ENCODE measurements at regions not wholly inside any gene's neighbourhood (a gene's known extent, or its start where the extent isn't known, plus 50 kb on each side); places are given as distances from the start of the nearest gene placed in this dataset.
A peak's percentile ranks its signal among the peaks of the same experiment; 100 is the strongest.
"Not testable (repeated sequence)": the region's sequence is repeated elsewhere in the genome, so short reads cannot be mapped to it uniquely, and the experiment has no call there.

DNA sequence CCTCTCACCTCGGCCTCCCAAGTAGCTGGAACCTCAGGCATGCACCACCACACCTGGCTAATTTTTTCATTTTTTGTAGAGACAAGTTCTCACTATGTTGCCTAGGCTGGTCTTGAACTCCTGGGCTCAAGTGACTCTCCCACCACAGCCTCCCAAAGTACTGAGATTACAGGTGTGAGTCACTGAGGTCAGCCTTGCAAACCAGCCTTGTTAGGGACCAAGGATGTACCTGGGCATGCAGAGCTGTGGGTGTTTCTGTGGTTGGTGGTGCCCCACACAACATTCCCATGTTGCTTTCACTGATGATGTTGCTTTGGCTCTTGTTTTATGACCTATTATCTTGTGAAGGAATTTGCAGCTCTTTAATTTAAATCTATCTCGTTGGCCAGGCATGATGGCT, 54.8 kb downstream of the OTUD1 start:
- ATAC-seq: no peak

DNA sequence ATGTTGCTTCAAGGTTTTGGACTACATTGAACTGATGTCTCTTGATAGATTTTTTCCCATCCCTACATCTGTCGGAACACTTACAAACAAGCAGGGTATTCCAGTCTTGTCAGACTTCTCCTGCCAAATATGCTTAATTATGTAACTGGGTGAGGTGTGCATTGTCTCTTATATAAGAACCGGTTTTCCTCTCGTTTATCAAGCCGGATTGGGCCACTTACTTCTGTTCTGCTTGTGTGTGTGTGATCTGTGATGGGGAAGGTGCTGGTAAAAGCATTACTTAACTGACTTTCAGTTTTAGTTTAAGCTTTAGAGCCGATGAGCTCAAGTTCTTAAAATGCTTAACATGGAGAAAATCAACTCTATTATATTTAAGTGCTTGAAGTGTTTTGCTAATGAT, 57.9 kb downstream of the OTUD1 start:
- Histone ChIP-seq H3K27me3 (ENCODE audit: low read depth) (peaks cover 7% of the 10 kb centered on the region), H3K27ac (no peak overlapping the region), H3K4me3 (no peak overlapping the region), H3K4me1 (no peaks in the 10 kb centered on the region), H3K36me3 (no peaks in the 10 kb centered on the region), H3K9me3 (no peaks in the 10 kb centered on the region)
- intact Hi-C loops (cut with DNase I): no loop called here
- peak; percentile 38 to 68 for ATAC-seq
- TF ChIP-seq, protein P1, sequence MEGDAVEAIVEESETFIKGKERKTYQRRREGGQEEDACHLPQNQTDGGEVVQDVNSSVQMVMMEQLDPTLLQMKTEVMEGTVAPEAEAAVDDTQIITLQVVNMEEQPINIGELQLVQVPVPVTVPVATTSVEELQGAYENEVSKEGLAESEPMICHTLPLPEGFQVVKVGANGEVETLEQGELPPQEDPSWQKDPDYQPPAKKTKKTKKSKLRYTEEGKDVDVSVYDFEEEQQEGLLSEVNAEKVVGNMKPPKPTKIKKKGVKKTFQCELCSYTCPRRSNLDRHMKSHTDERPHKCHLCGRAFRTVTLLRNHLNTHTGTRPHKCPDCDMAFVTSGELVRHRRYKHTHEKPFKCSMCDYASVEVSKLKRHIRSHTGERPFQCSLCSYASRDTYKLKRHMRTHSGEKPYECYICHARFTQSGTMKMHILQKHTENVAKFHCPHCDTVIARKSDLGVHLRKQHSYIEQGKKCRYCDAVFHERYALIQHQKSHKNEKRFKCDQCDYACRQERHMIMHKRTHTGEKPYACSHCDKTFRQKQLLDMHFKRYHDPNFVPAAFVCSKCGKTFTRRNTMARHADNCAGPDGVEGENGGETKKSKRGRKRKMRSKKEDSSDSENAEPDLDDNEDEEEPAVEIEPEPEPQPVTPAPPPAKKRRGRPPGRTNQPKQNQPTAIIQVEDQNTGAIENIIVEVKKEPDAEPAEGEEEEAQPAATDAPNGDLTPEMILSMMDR (IDR thresholded peaks at IDR 0.05): no peak
- no peak for DNase-seq

More for the DNA sequence above, 54.8 kb downstream of the OTUD1 start:
- no peaks in the 10 kb centered on the region for H3K9me3 ChIP-seq
- no peak overlapping the region for H3K4me3 ChIP-seq
- TF ChIP-seq, protein P1 (IDR thresholded peaks at IDR 0.05): no peak
- no peak overlapping the region for H3K27ac ChIP-seq
- no peaks in the 10 kb centered on the region for H3K36me3 ChIP-seq
- intact Hi-C loops (cut with DNase I): no loop called here
- no peaks in the 10 kb centered on the region for H3K4me1 ChIP-seq
- peaks cover 7% of the 10 kb centered on the region for H3K27me3 ChIP-seq (ENCODE audit: low read depth)
- DNase-seq: no peak

DNA sequence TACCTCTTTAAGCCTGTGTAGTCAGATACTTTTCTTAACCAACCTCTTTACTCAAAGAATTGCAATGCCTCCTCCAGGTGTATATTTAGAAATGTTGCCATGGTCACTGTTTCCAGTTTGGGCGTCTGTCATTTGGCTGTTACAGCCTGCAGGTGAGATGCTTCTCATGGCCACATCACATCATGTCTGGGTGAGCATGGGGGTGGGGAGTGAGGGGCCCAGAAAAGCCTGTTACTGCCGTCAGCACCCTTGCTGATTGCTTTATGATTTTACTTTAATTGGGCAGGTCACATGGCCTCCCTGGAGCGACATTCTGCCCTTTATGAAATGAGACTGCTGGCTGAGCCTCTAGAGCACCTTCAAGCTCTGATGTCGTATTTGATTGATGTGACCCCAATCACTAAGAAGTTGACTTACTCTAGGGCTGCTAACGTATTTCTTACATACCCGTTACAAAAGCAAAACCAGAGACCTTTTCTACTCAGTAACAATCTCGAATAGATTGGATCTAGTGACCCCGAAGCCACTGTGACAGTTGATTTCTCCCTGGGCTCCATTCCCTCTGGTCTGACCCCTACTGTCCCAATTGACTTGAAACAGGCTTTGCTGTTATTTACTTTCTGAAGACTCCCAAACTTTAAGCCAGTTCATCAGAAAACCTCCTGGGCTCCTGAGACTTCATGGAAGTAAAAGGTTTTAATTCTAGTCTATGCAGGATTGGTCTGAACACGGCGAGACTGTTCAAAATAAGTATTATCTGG, 60.7 kb downstream of the OTUD1 start:
- intact Hi-C loops (cut with DNase I): no loop called here
- Histone ChIP-seq H3K27ac (no peak overlapping the region), H3K4me1 (no peaks in the 10 kb centered on the region), H3K4me3 (no peak overlapping the region), H3K27me3 (ENCODE audit: low read depth) (no peaks in the 10 kb centered on the region), H3K36me3 (no peaks in the 10 kb centered on the region), H3K9me3 (no peaks in the 10 kb centered on the region)
- ATAC-seq: peak in 1 of 2 donors; percentile 52
- TF ChIP-seq, protein P1 (IDR thresholded peaks at IDR 0.05): no peak
- no peak for DNase-seq

DNA sequence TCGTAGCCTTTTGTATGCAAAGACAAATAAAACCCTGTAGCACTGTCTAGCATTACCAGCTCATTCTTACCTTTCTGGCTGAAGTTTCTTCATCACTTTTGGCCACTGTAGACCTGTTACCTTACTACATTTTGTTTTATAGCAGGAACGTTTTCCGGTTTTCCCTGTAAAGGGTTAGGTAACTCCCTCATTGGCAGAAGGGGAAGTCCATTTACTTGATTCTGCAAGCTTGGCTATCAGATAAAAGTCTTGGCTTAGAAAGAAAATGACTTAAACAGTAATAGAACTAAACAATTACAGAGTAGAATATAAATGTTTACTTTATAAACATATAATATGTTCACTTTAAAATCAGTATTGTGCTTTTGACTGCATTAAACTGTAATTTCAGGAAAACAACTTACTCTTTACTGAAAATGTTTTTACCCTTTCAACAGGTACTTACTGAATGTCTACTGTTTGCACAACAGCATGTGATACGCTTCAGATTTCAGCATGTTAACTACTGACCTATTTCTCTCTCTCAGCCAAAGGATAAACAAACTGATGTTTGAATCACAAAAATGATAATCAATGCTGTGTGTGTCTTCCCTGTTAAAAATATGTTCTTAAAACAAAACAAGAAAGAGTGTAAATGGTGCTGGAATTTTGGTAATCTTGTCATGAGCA, 67.1 kb downstream of the OTUD1 start:
- H3K4me1 ChIP-seq: peaks cover 5% of the 10 kb centered on the region
- intact Hi-C loops (cut with DNase I): no loop called here
- H3K36me3 ChIP-seq: no peaks in the 10 kb centered on the region
- peak overlapping the region; percentile 20 for H3K27ac ChIP-seq
- TF ChIP-seq, protein P1 (IDR thresholded peaks at IDR 0.05): no peak
- ATAC-seq (peak; percentile 35 to 64), DNase-seq (no peak)
- H3K9me3 ChIP-seq: no peaks in the 10 kb centered on the region
- no peaks in the 10 kb centered on the region for H3K27me3 ChIP-seq (ENCODE audit: low read depth)
- H3K4me3 ChIP-seq: no peak overlapping the region

DNA sequence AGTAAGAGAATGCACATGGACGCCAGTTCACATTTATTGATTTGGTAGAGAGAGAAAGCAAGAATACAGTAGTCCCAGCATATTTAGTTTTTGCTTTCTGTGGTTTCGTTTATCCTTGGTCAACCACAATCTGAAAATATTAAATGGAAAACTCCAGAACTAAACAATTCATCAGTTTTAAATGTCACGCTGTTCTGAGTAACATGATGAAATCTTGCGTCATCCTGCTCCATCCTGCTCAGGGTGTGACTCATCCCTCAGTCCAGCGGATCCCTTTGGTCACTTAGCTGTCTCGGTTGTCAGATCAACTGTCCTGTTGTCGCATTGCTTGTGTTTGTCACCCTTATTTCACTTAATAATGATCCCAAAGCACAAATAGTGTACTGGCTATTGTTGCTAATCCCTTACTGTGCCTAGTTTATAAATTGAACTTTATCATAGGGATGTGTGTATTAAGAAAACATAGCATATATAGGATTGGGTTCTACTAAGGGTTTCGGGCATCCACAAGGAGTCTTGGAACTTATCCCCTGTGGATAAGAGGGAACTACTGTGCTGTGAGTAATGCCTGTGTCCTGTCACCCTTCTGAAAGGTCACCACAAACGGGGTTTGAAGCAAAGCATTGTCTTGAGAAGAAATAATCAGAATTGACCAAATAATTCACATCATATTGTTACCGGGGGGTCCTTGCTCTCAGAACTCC, 73.6 kb downstream of the OTUD1 start:
- Histone ChIP-seq H3K4me3 (no peak overlapping the region), H3K9me3 (no peaks in the 10 kb centered on the region), H3K4me1 (no peaks in the 10 kb centered on the region), H3K36me3 (no peaks in the 10 kb centered on the region), H3K27me3 (ENCODE audit: low read depth) (no peaks in the 10 kb centered on the region), H3K27ac (no peak overlapping the region)
- DNase-seq (no peak), ATAC-seq (peak; percentile 39 to 63)
- intact Hi-C loops (cut with DNase I): no loop called here
- TF ChIP-seq, protein P1 (IDR thresholded peaks at IDR 0.05): no peak

DNA sequence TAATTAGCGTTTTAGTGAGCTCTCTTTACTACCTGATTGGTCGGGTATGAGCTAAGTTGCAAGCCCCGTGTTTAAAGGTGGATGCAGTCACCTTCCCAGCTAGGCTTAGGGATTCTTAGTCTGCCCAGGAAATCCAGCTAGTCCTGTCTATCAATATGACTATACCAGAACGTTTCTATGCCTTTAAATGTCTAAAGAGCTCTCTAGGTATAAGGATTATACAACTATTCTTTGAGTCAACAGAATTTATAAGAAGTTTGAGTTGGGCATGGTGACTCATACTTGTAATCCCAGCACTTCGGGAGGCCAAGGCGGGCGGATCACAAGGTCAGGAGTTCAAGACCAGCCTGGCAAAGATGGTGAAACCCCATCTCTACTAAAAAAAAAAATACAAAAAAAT, 74.7 kb downstream of the OTUD1 start:
- H3K4me1 ChIP-seq; DNase-seq; H3K36me3 ChIP-seq; intact Hi-C loops (cut with DNase I); ATAC-seq; H3K27me3 ChIP-seq (ENCODE audit: low read depth); H3K4me3 ChIP-seq; H3K9me3 ChIP-seq; H3K27ac ChIP-seq: not testable (repeated sequence)

Data from lower lobe of right lung (tissue), 2 donors.